ENCODE measurements at regions not wholly inside any gene's neighbourhood (a gene's known extent, or its start where the extent isn't known, plus 50 kb on each side); places are given as distances from the start of the nearest gene placed in this dataset.

GRCh38 chr6:22882581-22882980 lies 313.2 kb downstream of the HDGFL1 start:
- Histone ChIP-seq H3K27me3 (ENCODE audit: control insufficient read depth in 1 of 2, insufficient read depth in 1 of 2, low read length in 2 of 2) (no peaks in the 10 kb centered on the region), H3K4me3 (ENCODE audit: insufficient read depth in 1 of 2, low read depth in 1 of 2, low read length in 2 of 2) (no peak overlapping the region), H3K36me3 (ENCODE audit: control insufficient read depth in 1 of 2, insufficient read depth in 2 of 2, low read depth in 1 of 2, low read length in 2 of 2) (no peaks in the 10 kb centered on the region)

GRCh38 chr6:22883061-22883717 lies 313.8 kb downstream of the HDGFL1 start:
- Histone ChIP-seq H4K8ac (ENCODE audit: low read length) (peak overlapping the region; percentile 81), H3K27ac (ENCODE audit: low read length, poor library complexity, severe bottlenecking) (no peak overlapping the region), H3K9ac (ENCODE audit: low read length) (no peak overlapping the region), H3K4ac (ENCODE audit: low read depth in 1 of 2, low read length in 2 of 2) (peak overlapping the region in 1 of 2 experiments; percentile 35), H3K4me3 (ENCODE audit: insufficient read depth in 1 of 2, low read depth in 1 of 2, low read length in 2 of 2) (no peak overlapping the region), H3K4me1 (ENCODE audit: control insufficient read depth, insufficient read depth, low read depth, low read length) (peaks cover 2% of the 10 kb centered on the region), H2AFZ (ENCODE audit: low read depth, low read length) (no peak overlapping the region), H3K23ac (ENCODE audit: low read length in 2 of 2) (no peak overlapping the region), H2BK120ac (ENCODE audit: low read depth, low read length) (peak overlapping the region; percentile 73), H3K14ac (ENCODE audit: low read length in 2 of 2) (no peak overlapping the region), H3K27me3 (ENCODE audit: control insufficient read depth in 1 of 2, insufficient read depth in 1 of 2, low read length in 2 of 2) (no peaks in the 10 kb centered on the region), H2BK12ac (ENCODE audit: low read length in 2 of 2) (no peak overlapping the region), H3K18ac (ENCODE audit: low read depth in 1 of 2, low read length in 2 of 2) (peak overlapping the region in 1 of 2 experiments; percentile 58), H4K91ac (ENCODE audit: low read length) (peak overlapping the region; percentile 70), H3K79me1 (replicated peaks; ENCODE audit: low read length, poor library complexity, severe bottlenecking) (no peaks in the 10 kb centered on the region), H3K4me2 (ENCODE audit: low read length, poor library complexity, severe bottlenecking) (no peak overlapping the region), H2BK15ac (ENCODE audit: low read depth, poor library complexity, severe bottlenecking) (no peak overlapping the region), H3K9me3 (ENCODE audit: control insufficient read depth, low read length) (no peaks in the 10 kb centered on the region), H2AK5ac (ENCODE audit: low read length, severe bottlenecking) (peak overlapping the region; percentile 73), H3K36me3 (ENCODE audit: control insufficient read depth in 1 of 2, insufficient read depth in 2 of 2, low read depth in 1 of 2, low read length in 2 of 2) (no peaks in the 10 kb centered on the region), H2BK5ac (ENCODE audit: low read depth, low read length, poor library complexity, severe bottlenecking) (no peak overlapping the region)
- 62% methylated on average over 7 of the region's 7 CpGs for WGBS
- DNase-seq = no peak

More at GRCh38 chr6:22882581-22882980, 313.2 kb downstream of the HDGFL1 start:
- H3K27ac ChIP-seq (ENCODE audit: low read length, poor library complexity, severe bottlenecking) = no peak overlapping the region
- H2BK120ac ChIP-seq (ENCODE audit: low read depth, low read length) = no peak overlapping the region
- no peak overlapping the region for H2BK12ac ChIP-seq (ENCODE audit: low read length in 2 of 2)
- no peak overlapping the region for H4K91ac ChIP-seq (ENCODE audit: low read length)
- 85% methylated on average over 1 of the region's 2 CpGs for WGBS
- H3K4me1 ChIP-seq (ENCODE audit: control insufficient read depth, insufficient read depth, low read depth, low read length) = peaks cover 2% of the 10 kb centered on the region
- no peak overlapping the region for H2BK15ac ChIP-seq (ENCODE audit: low read depth, poor library complexity, severe bottlenecking)
- no peak overlapping the region for H3K4ac ChIP-seq (ENCODE audit: low read depth in 1 of 2, low read length in 2 of 2)
- no peak overlapping the region for H3K4me2 ChIP-seq (ENCODE audit: low read length, poor library complexity, severe bottlenecking)
- H3K79me1 ChIP-seq (replicated peaks; ENCODE audit: low read length, poor library complexity, severe bottlenecking) = no peaks in the 10 kb centered on the region
- H2BK5ac ChIP-seq (ENCODE audit: low read depth, low read length, poor library complexity, severe bottlenecking) = no peak overlapping the region
- no peak overlapping the region for H3K9ac ChIP-seq (ENCODE audit: low read length)
- no peak overlapping the region for H3K23ac ChIP-seq (ENCODE audit: low read length in 2 of 2)
- H2AK5ac ChIP-seq (ENCODE audit: low read length, severe bottlenecking) = no peak overlapping the region
- H4K8ac ChIP-seq (ENCODE audit: low read length) = no peak overlapping the region
- H2AFZ ChIP-seq (ENCODE audit: low read depth, low read length) = no peak overlapping the region
- no peaks in the 10 kb centered on the region for H3K9me3 ChIP-seq (ENCODE audit: control insufficient read depth, low read length)
- H3K14ac ChIP-seq (ENCODE audit: low read length in 2 of 2) = no peak overlapping the region
- no peak for DNase-seq
- no peak overlapping the region for H3K18ac ChIP-seq (ENCODE audit: low read depth in 1 of 2, low read length in 2 of 2)

- no peak overlapping the region for H4K8ac ChIP-seq (ENCODE audit: low read length)
- H3K79me1 ChIP-seq (replicated peaks; ENCODE audit: low read length, poor library complexity, severe bottlenecking) = no peaks in the 10 kb centered on the region
- no peak overlapping the region for H3K27ac ChIP-seq (ENCODE audit: low read length, poor library complexity, severe bottlenecking)
- no peaks in the 10 kb centered on the region for H3K27me3 ChIP-seq (ENCODE audit: control insufficient read depth in 1 of 2, insufficient read depth in 1 of 2, low read length in 2 of 2)
- H3K18ac ChIP-seq (ENCODE audit: low read depth in 1 of 2, low read length in 2 of 2) = no peak overlapping the region
- H4K91ac ChIP-seq (ENCODE audit: low read length) = no peak overlapping the region
- H2BK15ac ChIP-seq (ENCODE audit: low read depth, poor library complexity, severe bottlenecking) = no peak overlapping the region
- H2AK5ac ChIP-seq (ENCODE audit: low read length, severe bottlenecking) = no peak overlapping the region
- no peak overlapping the region for H2BK5ac ChIP-seq (ENCODE audit: low read depth, low read length, poor library complexity, severe bottlenecking)
- H3K36me3 ChIP-seq (ENCODE audit: control insufficient read depth in 1 of 2, insufficient read depth in 2 of 2, low read depth in 1 of 2, low read length in 2 of 2) = no peaks in the 10 kb centered on the region
- no peak overlapping the region for H3K14ac ChIP-seq (ENCODE audit: low read length in 2 of 2)
- no peak overlapping the region for H3K9ac ChIP-seq (ENCODE audit: low read length)
- H2BK12ac ChIP-seq (ENCODE audit: low read length in 2 of 2) = no peak overlapping the region
- H3K23ac ChIP-seq (ENCODE audit: low read length in 2 of 2) = no peak overlapping the region
- H3K4me1 ChIP-seq (ENCODE audit: control insufficient read depth, insufficient read depth, low read depth, low read length) = peaks cover 2% of the 10 kb centered on the region
- no peak for DNase-seq
- no peak overlapping the region for H2AFZ ChIP-seq (ENCODE audit: low read depth, low read length)
- H3K4me2 ChIP-seq (ENCODE audit: low read length, poor library complexity, severe bottlenecking) = no peak overlapping the region
- no peak overlapping the region for H3K4me3 ChIP-seq (ENCODE audit: insufficient read depth in 1 of 2, low read depth in 1 of 2, low read length in 2 of 2)
- H3K4ac ChIP-seq (ENCODE audit: low read depth in 1 of 2, low read length in 2 of 2) = no peak overlapping the region
- WGBS = 69% methylated on average over 4 of the region's 6 CpGs
- H2BK120ac ChIP-seq (ENCODE audit: low read depth, low read length) = no peak overlapping the region
- no peaks in the 10 kb centered on the region for H3K9me3 ChIP-seq (ENCODE audit: control insufficient read depth, low read length)
These were observed 315.1 kb downstream of the HDGFL1 start for GRCh38 chr6:22884456-22884855.

- no peak overlapping the region for H3K9ac ChIP-seq (ENCODE audit: low read length)
- H3K9me3 ChIP-seq (ENCODE audit: control insufficient read depth, low read length) = no peaks in the 10 kb centered on the region
- H3K4me2 ChIP-seq (ENCODE audit: low read length, poor library complexity, severe bottlenecking) = no peak overlapping the region
- H3K27me3 ChIP-seq (ENCODE audit: control insufficient read depth in 1 of 2, insufficient read depth in 1 of 2, low read length in 2 of 2) = no peaks in the 10 kb centered on the region
- DNase-seq = peak; percentile 13
- 86% methylated on average over 2 of the region's 10 CpGs for WGBS
- no peak overlapping the region for H3K4ac ChIP-seq (ENCODE audit: low read depth in 1 of 2, low read length in 2 of 2)
- H4K91ac ChIP-seq (ENCODE audit: low read length) = no peak overlapping the region
- no peak overlapping the region for H2BK5ac ChIP-seq (ENCODE audit: low read depth, low read length, poor library complexity, severe bottlenecking)
- no peak overlapping the region for H2BK120ac ChIP-seq (ENCODE audit: low read depth, low read length)
- H4K8ac ChIP-seq (ENCODE audit: low read length) = no peak overlapping the region
- no peak overlapping the region for H3K18ac ChIP-seq (ENCODE audit: low read depth in 1 of 2, low read length in 2 of 2)
- H3K23ac ChIP-seq (ENCODE audit: low read length in 2 of 2) = no peak overlapping the region
- H2BK15ac ChIP-seq (ENCODE audit: low read depth, poor library complexity, severe bottlenecking) = no peak overlapping the region
- no peak overlapping the region for H2BK12ac ChIP-seq (ENCODE audit: low read length in 2 of 2)
- no peak overlapping the region for H2AK5ac ChIP-seq (ENCODE audit: low read length, severe bottlenecking)
- H3K4me1 ChIP-seq (ENCODE audit: control insufficient read depth, insufficient read depth, low read depth, low read length) = peaks cover 2% of the 10 kb centered on the region
- no peaks in the 10 kb centered on the region for H3K79me1 ChIP-seq (replicated peaks; ENCODE audit: low read length, poor library complexity, severe bottlenecking)
- H2AFZ ChIP-seq (ENCODE audit: low read depth, low read length) = no peak overlapping the region
- H3K36me3 ChIP-seq (ENCODE audit: control insufficient read depth in 1 of 2, insufficient read depth in 2 of 2, low read depth in 1 of 2, low read length in 2 of 2) = no peaks in the 10 kb centered on the region
- no peak overlapping the region for H3K14ac ChIP-seq (ENCODE audit: low read length in 2 of 2)
- no peak overlapping the region for H3K4me3 ChIP-seq (ENCODE audit: insufficient read depth in 1 of 2, low read depth in 1 of 2, low read length in 2 of 2)
- H3K27ac ChIP-seq (ENCODE audit: low read length, poor library complexity, severe bottlenecking) = no peak overlapping the region
These were observed 317.6 kb downstream of the HDGFL1 start for GRCh38 chr6:22886650-22887581.
